ENCODE measurements at regions not wholly inside any gene's neighbourhood (a gene's known extent, or its start where the extent isn't known, plus 50 kb on each side); places are given as distances from the start of the nearest gene placed in this dataset.

- H3K27me3 ChIP-seq (ENCODE audit: control insufficient read depth, insufficient read depth, low read length): no peaks in the 10 kb centered on the region
- no peaks in the 10 kb centered on the region for H3K36me3 ChIP-seq (ENCODE audit: control insufficient read depth, insufficient read depth, low read length)
- DNase-seq (ENCODE audit: low read depth) (no peak), FAIRE-seq (no peak)
- TF ChIP-seq CTCF (IDR thresholded peaks at IDR 0.05; ENCODE audit: insufficient read depth, low read length, severe bottlenecking): no peak
- H3K4me3 ChIP-seq (ENCODE audit: low read depth, low read length): no peak overlapping the region
Observed at GRCh38 chr10:131843881-131844284, 56.9 kb upstream of the PPP2R2D start.

GRCh38 chr10:131844529-131845084, 56.2 kb upstream of the PPP2R2D start:
- no peak for FAIRE-seq
- Histone ChIP-seq H3K36me3 (ENCODE audit: control insufficient read depth, insufficient read depth, low read length) (no peaks in the 10 kb centered on the region), H3K27me3 (ENCODE audit: control insufficient read depth, insufficient read depth, low read length) (no peaks in the 10 kb centered on the region), H3K4me3 (ENCODE audit: low read depth, low read length) (no peak overlapping the region)
- no peak for DNase-seq (ENCODE audit: low read depth)
- TF ChIP-seq CTCF (IDR thresholded peaks at IDR 0.05; ENCODE audit: insufficient read depth, low read length, severe bottlenecking): no peak

- H3K27me3 ChIP-seq (ENCODE audit: control insufficient read depth, insufficient read depth, low read length): no peaks in the 10 kb centered on the region
Observed at GRCh38 chr10:131845505-131846239, 55.1 kb upstream of the PPP2R2D start.

GRCh38 chr10:131846240-131847101, 54.3 kb upstream of the PPP2R2D start:
- Histone ChIP-seq H3K27me3 (ENCODE audit: control insufficient read depth, insufficient read depth, low read length) (no peaks in the 10 kb centered on the region), H3K36me3 (ENCODE audit: control insufficient read depth, insufficient read depth, low read length) (no peaks in the 10 kb centered on the region), H3K4me3 (ENCODE audit: low read depth, low read length) (no peak overlapping the region)
- FAIRE-seq (no peak), DNase-seq (ENCODE audit: low read depth) (no peak)
- no peak for TF ChIP-seq CTCF (IDR thresholded peaks at IDR 0.05; ENCODE audit: insufficient read depth, low read length, severe bottlenecking)

More at GRCh38 chr10:131845505-131846239, 55.1 kb upstream of the PPP2R2D start:
- Histone ChIP-seq H3K4me3 (ENCODE audit: low read depth, low read length) (no peak overlapping the region), H3K36me3 (ENCODE audit: control insufficient read depth, insufficient read depth, low read length) (no peaks in the 10 kb centered on the region)
- FAIRE-seq (no peak), DNase-seq (ENCODE audit: low read depth) (no peak)
- no peak for TF ChIP-seq CTCF (IDR thresholded peaks at IDR 0.05; ENCODE audit: insufficient read depth, low read length, severe bottlenecking)

- no peak for FAIRE-seq
- Histone ChIP-seq H3K36me3 (ENCODE audit: control insufficient read depth, insufficient read depth, low read length) (no peaks in the 10 kb centered on the region), H3K4me3 (ENCODE audit: low read depth, low read length) (no peak overlapping the region), H3K27me3 (ENCODE audit: control insufficient read depth, insufficient read depth, low read length) (no peaks in the 10 kb centered on the region)
- no peak for TF ChIP-seq CTCF (IDR thresholded peaks at IDR 0.05; ENCODE audit: insufficient read depth, low read length, severe bottlenecking)
- no peak for DNase-seq (ENCODE audit: low read depth)
Observed at GRCh38 chr10:131847241-131847783, 53.5 kb upstream of the PPP2R2D start.

All from bronchial epithelial cell (primary cell).